Retinal pigment epithelial cell (primary cell): ENCODE measurements at regions not wholly inside any gene's neighbourhood (a gene's known extent, or its start where the extent isn't known, plus 50 kb on each side); places are given as distances from the start of the nearest gene placed in this dataset.

Experiments
- DNase-seq: peaks from one replicate; pipeline ENCODE4 v3.0.0-alpha.2; 2010; ENCODE audit warnings: low read depth
- H3K4me3 ChIP-seq: 2 replicates; pipeline ENCODE4 v1.5.1; 2011; ENCODE audit warnings: mild to moderate bottlenecking, low read length, control low read depth, moderate library complexity
- TF ChIP-seq, protein P1 (sequence below): conservative IDR thresholded peaks from 2 replicates; pipeline ENCODE4 v1.5.1; 2011; ENCODE audit warnings: low read depth, low read length, control low read depth, inconsistent platforms

DNA sequence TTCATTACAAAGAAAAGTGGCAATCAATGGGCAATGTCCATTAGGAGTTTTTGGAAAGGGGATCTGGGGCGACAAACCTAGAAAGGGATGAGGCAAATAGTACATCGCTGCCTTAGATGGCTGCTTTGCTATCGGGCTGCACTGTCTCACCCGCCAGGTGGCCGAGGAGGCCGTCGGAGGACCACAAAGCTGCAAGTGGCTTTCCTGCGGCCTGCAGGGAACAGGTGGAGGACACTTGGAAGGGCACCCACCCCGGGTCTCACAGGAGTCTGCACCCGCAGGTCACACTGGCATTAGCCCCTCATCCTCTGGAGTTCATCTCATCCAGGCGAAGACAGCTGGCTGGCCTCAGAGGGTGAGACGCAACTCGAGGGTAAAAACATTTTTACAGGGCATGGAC is 1392.5 kb downstream of the AACS start:
- no peak for DNase-seq
- H3K4me3 ChIP-seq = no peak overlapping the region
- TF ChIP-seq, protein P1, sequence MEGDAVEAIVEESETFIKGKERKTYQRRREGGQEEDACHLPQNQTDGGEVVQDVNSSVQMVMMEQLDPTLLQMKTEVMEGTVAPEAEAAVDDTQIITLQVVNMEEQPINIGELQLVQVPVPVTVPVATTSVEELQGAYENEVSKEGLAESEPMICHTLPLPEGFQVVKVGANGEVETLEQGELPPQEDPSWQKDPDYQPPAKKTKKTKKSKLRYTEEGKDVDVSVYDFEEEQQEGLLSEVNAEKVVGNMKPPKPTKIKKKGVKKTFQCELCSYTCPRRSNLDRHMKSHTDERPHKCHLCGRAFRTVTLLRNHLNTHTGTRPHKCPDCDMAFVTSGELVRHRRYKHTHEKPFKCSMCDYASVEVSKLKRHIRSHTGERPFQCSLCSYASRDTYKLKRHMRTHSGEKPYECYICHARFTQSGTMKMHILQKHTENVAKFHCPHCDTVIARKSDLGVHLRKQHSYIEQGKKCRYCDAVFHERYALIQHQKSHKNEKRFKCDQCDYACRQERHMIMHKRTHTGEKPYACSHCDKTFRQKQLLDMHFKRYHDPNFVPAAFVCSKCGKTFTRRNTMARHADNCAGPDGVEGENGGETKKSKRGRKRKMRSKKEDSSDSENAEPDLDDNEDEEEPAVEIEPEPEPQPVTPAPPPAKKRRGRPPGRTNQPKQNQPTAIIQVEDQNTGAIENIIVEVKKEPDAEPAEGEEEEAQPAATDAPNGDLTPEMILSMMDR = no peak

DNA sequence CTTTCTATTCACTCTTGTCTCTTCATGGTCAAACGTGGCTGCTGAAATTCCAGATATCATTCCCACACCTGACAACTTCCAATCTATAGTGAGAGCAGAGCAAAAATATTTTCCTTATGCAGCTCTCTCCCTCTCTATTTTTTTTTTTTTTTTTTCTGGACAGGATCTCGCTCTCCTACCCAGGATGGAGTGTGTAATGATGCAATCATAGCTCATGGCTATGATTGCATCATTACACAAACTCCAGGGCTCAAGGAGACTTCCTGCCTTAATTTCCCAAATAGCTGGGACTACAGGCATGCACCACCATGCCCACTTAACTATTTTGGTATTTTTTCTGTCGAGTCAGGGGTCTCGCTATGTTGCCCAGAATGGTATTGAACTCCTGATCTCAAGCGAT is 1398.9 kb downstream of the AACS start:
- no peak for DNase-seq
- no peak overlapping the region for H3K4me3 ChIP-seq
- TF ChIP-seq, protein P1 = no peak

DNA sequence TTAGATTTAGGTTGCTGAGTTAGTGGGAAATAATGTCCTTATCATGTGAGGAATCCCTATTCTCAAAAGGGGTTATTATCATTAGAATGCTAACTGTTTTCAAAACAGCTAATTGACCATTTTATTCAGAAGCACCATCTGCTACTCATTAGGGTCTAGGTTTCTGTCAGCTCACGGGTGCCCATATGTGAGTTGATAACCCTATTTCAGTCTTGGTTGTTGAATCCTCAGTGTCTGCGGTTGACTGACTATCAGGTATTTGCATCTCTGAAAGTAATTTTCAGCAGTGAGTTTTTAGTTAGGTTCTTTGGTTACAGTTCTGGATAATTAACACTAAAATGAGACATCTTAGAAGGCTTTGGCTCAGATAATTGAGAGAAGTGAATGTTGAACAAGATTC is 1404.0 kb downstream of the AACS start:
- TF ChIP-seq, protein P1 = no peak
- no peak overlapping the region for H3K4me3 ChIP-seq

DNA sequence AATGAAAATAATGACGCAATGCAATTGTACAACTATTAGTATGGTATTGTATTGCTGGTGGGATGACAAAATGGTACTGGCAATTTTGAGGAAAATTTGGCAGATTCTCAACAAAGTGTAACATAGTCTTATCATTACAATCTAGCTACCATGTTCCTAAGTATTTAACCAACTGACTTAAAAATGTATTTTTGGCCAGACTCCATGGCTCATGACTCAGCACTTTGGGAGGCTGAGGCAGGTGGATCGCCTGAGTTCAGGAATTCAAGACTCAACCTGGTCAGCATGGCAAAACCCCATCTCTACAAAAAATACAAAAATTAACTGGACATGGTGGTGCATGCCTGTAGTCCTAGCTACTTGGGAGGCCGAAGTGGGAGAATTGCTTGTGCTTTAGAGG is 1409.5 kb downstream of the AACS start:
- DNase-seq = no peak
- TF ChIP-seq, protein P1 = no peak

More for the DNA sequence above, 1404.0 kb downstream of the AACS start:
- no peak for DNase-seq

DNA sequence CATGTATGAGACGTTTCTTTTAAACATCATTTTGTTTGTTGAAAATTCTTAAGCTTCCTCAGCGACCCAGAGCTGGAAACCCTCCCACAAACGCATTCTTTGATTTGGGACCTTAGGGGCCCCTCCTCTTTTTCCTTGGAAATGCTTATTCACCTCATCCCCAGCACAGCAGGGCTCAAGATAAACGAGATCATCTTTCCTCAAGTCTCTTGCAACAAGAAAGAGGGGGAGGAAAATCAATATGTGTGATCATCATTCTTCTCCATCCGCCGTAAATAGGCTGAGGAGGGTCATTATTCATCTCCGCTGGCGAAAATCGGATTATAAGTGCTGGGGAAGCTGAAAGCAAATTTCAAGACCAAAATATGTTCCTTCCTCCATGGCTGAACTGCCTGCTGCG is 1415.2 kb downstream of the AACS start:
- H3K4me3 ChIP-seq = no peak overlapping the region
- no peak for DNase-seq
- TF ChIP-seq, protein P1 = no peak

More for the DNA sequence above, 1409.5 kb downstream of the AACS start:
- no peak overlapping the region for H3K4me3 ChIP-seq

DNA sequence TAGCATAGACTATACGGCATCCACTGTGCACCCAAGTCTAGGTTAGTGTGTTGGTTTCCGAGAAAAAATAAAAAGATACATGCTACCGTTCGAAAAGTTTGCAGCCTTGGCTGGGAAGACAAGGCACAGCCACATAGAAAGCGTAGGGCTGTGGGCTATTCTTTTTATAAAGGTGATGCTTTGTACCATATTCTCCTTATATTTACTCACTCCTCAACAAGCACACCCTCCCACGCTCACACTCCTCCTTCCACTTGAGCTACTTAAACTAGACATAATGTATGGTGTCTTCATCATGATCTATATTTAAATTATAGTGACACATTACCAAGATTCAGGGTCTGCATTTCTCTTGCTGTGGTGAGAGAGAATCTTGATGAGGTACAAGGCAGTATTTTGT is 1416.5 kb downstream of the AACS start:
- DNase-seq = no peak

DNA sequence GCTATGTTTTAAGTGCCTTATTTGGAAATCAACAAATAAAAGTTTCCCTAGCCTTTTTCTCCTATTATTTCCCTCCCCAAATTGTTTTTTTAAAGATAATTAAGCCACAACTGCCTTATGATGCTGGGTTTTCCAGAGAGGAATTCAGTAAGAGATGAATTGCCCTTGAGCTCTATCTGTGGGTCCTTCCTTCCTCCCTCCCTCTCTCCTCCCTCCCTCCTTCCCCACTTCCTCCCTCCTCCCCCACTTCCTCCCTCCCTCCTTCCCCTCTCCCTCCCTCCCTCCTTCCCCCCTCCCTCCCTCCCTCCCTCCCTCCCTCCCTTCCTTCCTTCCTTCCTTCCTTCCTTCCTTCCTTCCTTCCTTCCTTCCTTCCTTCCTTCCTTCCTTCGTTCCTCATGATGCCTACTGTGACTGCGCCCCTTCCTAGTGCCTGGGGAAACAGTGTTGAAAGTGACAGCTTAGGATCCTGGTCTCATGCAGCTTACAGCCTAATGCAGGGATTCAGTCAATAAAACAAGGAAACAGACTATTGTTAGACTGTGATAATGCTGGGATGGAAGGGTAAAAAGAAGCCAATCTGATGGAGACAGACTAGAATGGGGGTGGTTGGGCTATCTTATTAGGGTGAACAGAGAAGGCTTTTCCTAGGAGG is 1417.1 kb downstream of the AACS start:
- no peak for DNase-seq
- no peak overlapping the region for H3K4me3 ChIP-seq
- TF ChIP-seq, protein P1 = no peak

More for the DNA sequence above, 1416.5 kb downstream of the AACS start:
- H3K4me3 ChIP-seq = no peak overlapping the region
- TF ChIP-seq, protein P1 = no peak
